Stimulated activated CD8-positive, alpha-beta memory T cell treated with anti-CD3 and anti-CD28 coated beads, Interleukin-7, amount 100 ng/mL, for 1 hour (primary cell): ENCODE measurements at regions not wholly inside any gene's neighbourhood (a gene's known extent, or its start where the extent isn't known, plus 50 kb on each side); places are given as distances from the start of the nearest gene placed in this dataset.
"Not testable (repeated sequence)": the region's sequence is repeated elsewhere in the genome, so short reads cannot be mapped to it uniquely, and the experiment has no call there.

Experiments used
- DNase-seq, 2 donors: peaks; one replicate each; pipeline ENCODE4 v3.0.0-alpha.2; 2020; ENCODE audit warnings: low read depth in 2 of 2

GRCh38 chr6:137309078-137309762 lies 90.0 kb upstream of the IFNGR1 start:
- DNase-seq = no peak

DNA sequence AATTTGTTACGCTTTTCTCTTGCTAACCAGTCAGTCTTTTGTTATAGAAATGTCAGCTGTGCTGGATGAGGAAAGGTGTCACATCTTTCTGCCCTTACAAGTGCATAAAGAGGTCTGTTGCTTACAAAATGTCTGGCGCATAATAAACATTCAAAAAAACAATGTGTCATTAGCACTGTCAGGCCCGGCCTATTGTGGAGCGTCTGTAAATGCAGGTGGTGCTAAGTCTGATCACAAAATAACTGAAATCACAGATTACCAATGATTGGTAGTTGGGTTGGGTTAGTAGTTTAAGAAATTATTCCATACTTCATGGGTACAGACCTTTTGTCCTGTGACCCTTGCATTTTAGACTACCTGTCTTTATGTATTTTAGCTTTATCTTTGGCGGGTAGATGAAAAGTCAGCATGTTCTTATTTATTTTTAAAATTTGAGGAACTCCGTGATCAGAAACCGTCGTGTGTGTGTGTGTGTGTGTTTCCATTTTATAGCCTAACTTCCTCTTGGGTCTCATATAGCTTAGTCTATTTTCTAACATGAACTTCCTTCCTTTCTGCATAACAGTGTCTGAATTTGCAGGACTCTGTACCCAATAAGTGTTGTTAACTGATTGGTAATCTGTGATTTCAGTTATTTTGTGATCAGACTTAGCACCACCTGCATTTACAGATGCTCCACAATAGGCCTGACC lies 88.1 kb upstream of the IFNGR1 start:
- DNase-seq = no peak

DNA sequence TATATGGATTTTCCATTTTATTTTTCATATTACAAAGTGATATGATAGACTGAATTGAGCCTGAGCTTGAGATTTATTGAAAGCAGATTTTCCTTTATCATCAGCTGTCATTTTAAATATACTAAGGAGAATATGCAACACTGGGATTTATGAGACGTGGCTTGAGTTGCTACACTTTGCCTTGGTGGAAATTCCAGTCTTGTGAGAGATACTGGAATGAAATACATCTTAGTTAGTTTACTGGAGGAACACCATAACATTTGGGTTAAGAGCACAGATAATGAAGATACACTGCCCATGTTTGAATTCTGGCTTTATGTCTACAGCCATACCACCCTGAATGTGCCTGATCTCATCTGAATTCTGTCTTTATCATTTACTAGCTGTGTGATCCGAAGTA lies 86.5 kb upstream of the IFNGR1 start:
- DNase-seq = no peak

GRCh38 chr6:137304020-137304780 lies 85.0 kb upstream of the IFNGR1 start:
- no peak for DNase-seq

- no peak for DNase-seq
Measured at GRCh38 chr6:137303441-137303840, 84.3 kb upstream of the IFNGR1 start.

- DNase-seq = no peak
Measured at GRCh38 chr6:137299681-137300080, 80.5 kb upstream of the IFNGR1 start.

- DNase-seq = no peak
Measured at GRCh38 chr6:137297887-137298286, 78.7 kb upstream of the IFNGR1 start.

GRCh38 chr6:137292326-137292725 lies 73.1 kb upstream of the IFNGR1 start:
- not testable (repeated sequence) for DNase-seq

- no peak for DNase-seq
Measured at GRCh38 chr6:137291441-137291840, 72.3 kb upstream of the IFNGR1 start.

- DNase-seq = no peak
Measured at GRCh38 chr6:137290601-137291261, 71.5 kb upstream of the IFNGR1 start.

GRCh38 chr6:137286916-137287315 lies 67.7 kb upstream of the IFNGR1 start:
- no peak for DNase-seq

DNA sequence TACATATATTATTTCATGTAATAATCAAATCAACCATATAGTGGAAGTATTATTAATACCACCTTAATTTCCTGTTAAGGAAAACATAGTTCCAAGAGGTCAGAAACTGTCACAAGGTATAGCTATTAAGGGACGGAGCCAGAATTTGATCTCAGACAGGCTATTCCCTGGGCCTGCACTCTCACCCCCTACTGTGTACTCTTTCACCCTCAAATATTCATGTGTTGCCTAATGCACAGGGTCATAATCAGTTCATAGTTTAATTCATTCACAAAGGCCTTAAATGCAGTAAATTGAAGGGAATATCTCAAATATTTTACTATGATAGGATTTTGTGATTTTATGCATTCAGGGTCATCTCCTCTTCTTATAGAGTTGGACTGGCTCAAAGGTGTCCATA lies 67.2 kb upstream of the IFNGR1 start:
- DNase-seq = no peak

GRCh38 chr6:137284811-137285110 lies 65.6 kb upstream of the IFNGR1 start:
- no peak for DNase-seq

- DNase-seq = no peak
Measured at GRCh38 chr6:137283940-137284810, 65.0 kb upstream of the IFNGR1 start.

- no peak for DNase-seq
Measured at GRCh38 chr6:137283080-137283479, 63.9 kb upstream of the IFNGR1 start.

DNA sequence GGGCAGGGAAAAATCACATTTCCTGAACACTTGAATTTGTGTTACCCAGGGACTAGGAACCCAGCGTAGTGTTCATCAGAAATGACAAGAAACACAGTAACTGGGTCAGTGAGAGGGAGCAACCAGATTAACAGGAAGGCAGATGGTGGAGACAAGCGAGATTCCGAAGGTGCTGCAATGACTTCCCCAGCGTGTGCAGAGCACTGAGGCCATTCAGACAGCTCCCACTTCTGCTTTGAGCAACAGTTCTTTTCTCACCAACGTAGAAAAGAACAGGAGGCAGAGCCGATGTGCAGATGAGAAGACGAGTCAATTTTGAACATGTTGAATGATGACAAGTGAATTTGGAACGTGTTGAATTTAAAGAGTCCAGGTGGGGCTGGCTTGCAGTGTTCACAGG lies 63.1 kb upstream of the IFNGR1 start:
- no peak for DNase-seq

GRCh38 chr6:137279279-137279678 lies 60.1 kb upstream of the IFNGR1 start:
- DNase-seq = not testable (repeated sequence)

GRCh38 chr6:137277971-137278637 lies 58.9 kb upstream of the IFNGR1 start:
- no peak for DNase-seq

GRCh38 chr6:137272403-137272802 lies 53.2 kb upstream of the IFNGR1 start:
- no peak for DNase-seq

DNA sequence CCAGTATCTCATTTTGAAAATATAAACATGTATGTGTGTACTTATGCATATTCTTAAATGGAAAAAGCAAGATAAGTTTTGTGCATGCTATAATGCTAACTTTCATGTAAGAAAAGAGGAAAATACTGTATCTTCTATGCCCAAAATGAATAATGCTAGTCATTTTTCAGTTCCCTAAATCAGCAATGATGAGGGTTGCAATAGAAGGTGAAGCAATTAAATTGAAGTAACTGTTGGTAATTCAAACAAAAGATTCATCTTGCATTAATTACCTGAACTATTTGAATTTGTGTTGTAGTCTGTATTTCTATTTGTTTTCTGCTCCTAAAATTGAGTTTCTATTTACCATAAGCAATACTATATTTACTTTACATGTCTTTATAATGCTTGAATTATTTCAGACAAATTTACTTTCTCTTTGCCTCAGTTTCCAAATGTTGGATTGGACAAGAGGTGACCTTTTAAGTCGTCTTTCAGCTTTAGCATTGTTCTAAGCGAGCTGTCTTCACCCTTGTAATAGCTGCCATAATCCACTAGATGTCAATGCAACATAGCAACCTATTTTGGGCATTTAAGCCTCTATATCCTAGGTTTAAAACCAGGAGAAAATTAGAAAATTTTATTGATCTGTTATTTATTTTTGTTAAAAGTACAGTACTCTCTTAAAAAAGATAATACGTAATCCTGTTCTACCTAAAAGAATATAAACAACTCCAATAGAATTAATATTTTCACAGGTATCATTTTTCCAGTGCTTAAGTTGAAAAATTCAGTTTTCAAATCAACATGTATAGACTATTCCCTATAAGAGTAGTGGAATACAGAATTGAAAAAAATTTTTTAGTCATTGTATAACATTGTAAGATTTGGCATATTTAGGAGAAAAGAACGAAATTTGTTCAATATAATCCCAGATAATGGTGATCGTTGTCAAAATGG lies 52.3 kb upstream of the IFNGR1 start:
- no peak for DNase-seq
